ENCODE measurements at regions not wholly inside any gene's neighbourhood (a gene's known extent, or its start where the extent isn't known, plus 50 kb on each side); places are given as distances from the start of the nearest gene placed in this dataset.

- peaks cover 0 to 5% of the 10 kb centered on the region in 2 donors for H3K9me3 ChIP-seq
- no peak overlapping the region for H3K4me3 ChIP-seq
- no peaks in the 10 kb centered on the region for H3K36me3 ChIP-seq
- no peaks in the 10 kb centered on the region for H3K27me3 ChIP-seq
- intact Hi-C loops (cut with DNase I; ENCODE audit: low total_unique reads), result no loop called here
- H3K4me1 ChIP-seq, result no peaks in the 10 kb centered on the region
- no peak for DNase-seq
- no peak for TF ChIP-seq POLR2A (IDR thresholded peaks at IDR 0.05)
- no peak for TF ChIP-seq CTCF (IDR thresholded peaks at IDR 0.05)
- H3K27ac ChIP-seq, result no peak overlapping the region
Observed at GRCh38 chr9:3629495-3629894, 103.7 kb upstream of the RFX3 start.

- DNase-seq, result no peak
- no peaks in the 10 kb centered on the region for H3K4me1 ChIP-seq
- no peak for TF ChIP-seq POLR2A (IDR thresholded peaks at IDR 0.05)
- no peak for TF ChIP-seq CTCF (IDR thresholded peaks at IDR 0.05)
- intact Hi-C loops (cut with DNase I; ENCODE audit: low total_unique reads), result no loop called here
- H3K4me3 ChIP-seq, result no peak overlapping the region
- H3K27ac ChIP-seq, result no peak overlapping the region
- no peaks in the 10 kb centered on the region for H3K27me3 ChIP-seq
- no peaks in the 10 kb centered on the region for H3K36me3 ChIP-seq
- H3K9me3 ChIP-seq, result peaks cover 0 to 5% of the 10 kb centered on the region in 2 donors
Observed at GRCh38 chr9:3628239-3628638, 102.4 kb upstream of the RFX3 start.

GRCh38 chr9:3608011-3608410, 82.2 kb upstream of the RFX3 start:
- intact Hi-C loops (cut with DNase I; ENCODE audit: low total_unique reads), result no loop called here
- H3K4me1 ChIP-seq, result no peaks in the 10 kb centered on the region
- H3K27ac ChIP-seq, result no peak overlapping the region
- no peak overlapping the region for H3K4me3 ChIP-seq
- no peak for DNase-seq
- no peak for TF ChIP-seq CTCF (IDR thresholded peaks at IDR 0.05)
- no peak for TF ChIP-seq POLR2A (IDR thresholded peaks at IDR 0.05)
- no peaks in the 10 kb centered on the region for H3K36me3 ChIP-seq
- no peaks in the 10 kb centered on the region for H3K9me3 ChIP-seq
- H3K27me3 ChIP-seq, result no peaks in the 10 kb centered on the region

GRCh38 chr9:3600672-3601071, 74.9 kb upstream of the RFX3 start:
- no peak overlapping the region for H3K27ac ChIP-seq
- no peaks in the 10 kb centered on the region for H3K9me3 ChIP-seq
- intact Hi-C loops (cut with DNase I; ENCODE audit: low total_unique reads), result no loop called here
- H3K4me1 ChIP-seq, result no peaks in the 10 kb centered on the region
- no peaks in the 10 kb centered on the region for H3K36me3 ChIP-seq
- no peak for DNase-seq
- no peak for TF ChIP-seq POLR2A (IDR thresholded peaks at IDR 0.05)
- H3K27me3 ChIP-seq, result no peaks in the 10 kb centered on the region
- H3K4me3 ChIP-seq, result no peak overlapping the region

- H3K27me3 ChIP-seq, result no peaks in the 10 kb centered on the region
- H3K27ac ChIP-seq, result no peak overlapping the region
- H3K36me3 ChIP-seq, result no peaks in the 10 kb centered on the region
- intact Hi-C loops (cut with DNase I; ENCODE audit: low total_unique reads), result no loop called here
- no peaks in the 10 kb centered on the region for H3K9me3 ChIP-seq
- no peak overlapping the region for H3K4me3 ChIP-seq
- H3K4me1 ChIP-seq, result no peaks in the 10 kb centered on the region
- TF ChIP-seq CTCF (IDR thresholded peaks at IDR 0.05) (no peak), POLR2A (IDR thresholded peaks at IDR 0.05) (no peak)
- DNase-seq, result no peak
Observed at GRCh38 chr9:3597792-3598191, 72.0 kb upstream of the RFX3 start.

- H3K36me3 ChIP-seq, result no peaks in the 10 kb centered on the region
- no peaks in the 10 kb centered on the region for H3K27me3 ChIP-seq
- no peak overlapping the region for H3K4me3 ChIP-seq
- H3K4me1 ChIP-seq, result no peaks in the 10 kb centered on the region
- H3K27ac ChIP-seq, result no peak overlapping the region
- peaks cover 0 to 9% of the 10 kb centered on the region in 2 donors for H3K9me3 ChIP-seq
- DNase-seq, result no peak
- intact Hi-C loops (cut with DNase I; ENCODE audit: low total_unique reads), result no loop called here
- no peak for TF ChIP-seq CTCF (IDR thresholded peaks at IDR 0.05)
- TF ChIP-seq POLR2A (IDR thresholded peaks at IDR 0.05), result no peak
Observed at GRCh38 chr9:3586066-3586465, 60.3 kb upstream of the RFX3 start.

All from uterus (tissue), 3 donors.